ENCODE measurements at regions not wholly inside any gene's neighbourhood (a gene's known extent, or its start where the extent isn't known, plus 50 kb on each side); places are given as distances from the start of the nearest gene placed in this dataset.
"Not testable (repeated sequence)": the region's sequence is repeated elsewhere in the genome, so short reads cannot be mapped to it uniquely, and the experiment has no call there.

- no peak for DNase-seq
These were observed 95.0 kb downstream of the FAM53A start for GRCh38 chr4:1589098-1589497.

- DNase-seq = no peak
These were observed 95.8 kb downstream of the FAM53A start for GRCh38 chr4:1588306-1588705.

GRCh38 chr4:1584498-1584897 lies 99.6 kb downstream of the FAM53A start:
- no peak for DNase-seq

GRCh38 chr4:1583859-1584258 lies 100.3 kb downstream of the FAM53A start:
- DNase-seq = no peak

- DNase-seq = no peak
These were observed 100.9 kb downstream of the FAM53A start for GRCh38 chr4:1583051-1583785.

- DNase-seq = no peak
These were observed 101.9 kb downstream of the FAM53A start for GRCh38 chr4:1582227-1582626.

GRCh38 chr4:1581164-1581894 lies 102.8 kb downstream of the FAM53A start:
- peak; percentile 88 for DNase-seq

- not testable (repeated sequence) for DNase-seq
These were observed 103.5 kb downstream of the FAM53A start for GRCh38 chr4:1580692-1581012.

- peak; percentile 86 for DNase-seq
These were observed 104.0 kb downstream of the FAM53A start for GRCh38 chr4:1579901-1580691.

GRCh38 chr4:1579001-1579900 lies 104.9 kb downstream of the FAM53A start:
- peak; percentile 83 for DNase-seq

GRCh38 chr4:1578251-1578773 lies 105.8 kb downstream of the FAM53A start:
- no peak for DNase-seq

- DNase-seq = no peak
These were observed 106.3 kb downstream of the FAM53A start for GRCh38 chr4:1577822-1578217.

- no peak for DNase-seq
These were observed 106.9 kb downstream of the FAM53A start for GRCh38 chr4:1576961-1577821.

GRCh38 chr4:1576304-1576960 lies 107.7 kb downstream of the FAM53A start:
- DNase-seq = no peak

- no peak for DNase-seq
These were observed 108.5 kb downstream of the FAM53A start for GRCh38 chr4:1575418-1576303.

- no peak for DNase-seq
These were observed 109.3 kb downstream of the FAM53A start for GRCh38 chr4:1574601-1575417.

- DNase-seq = no peak
These were observed 110.2 kb downstream of the FAM53A start for GRCh38 chr4:1573830-1574459.

GRCh38 chr4:1572964-1573720 lies 111.0 kb downstream of the FAM53A start:
- no peak for DNase-seq
